Activated CD4-positive, alpha-beta T cell treated with anti-CD3 and anti-CD28 coated beads for 36 hours (primary cell): ENCODE measurements at regions not wholly inside any gene's neighbourhood (a gene's known extent, or its start where the extent isn't known, plus 50 kb on each side); places are given as distances from the start of the nearest gene placed in this dataset.

Experiments
- ATAC-seq: fragments of 200-7000 bp; cut with Tn5 transposase; one replicate; pipeline ENCODE4 v1.10.0; 2021; ENCODE audit warnings: mild to moderate bottlenecking, moderate library complexity
- CTCF ChIA-PET: fragments of 350-600 bp; sonication (Branson Sonifier 250); formaldehyde crosslinking; loops from one replicate; lab custom pipeline; 2021; ENCODE audit warnings: antibody characterized with exemption; lab: Charles Lee
- POLR2A ChIA-PET: fragments of 350-600 bp; sonication (Branson Sonifier 250); formaldehyde crosslinking; loops from one replicate; lab custom pipeline; 2021; ENCODE audit warnings: antibody characterized with exemption, inconsistent platforms; lab: Charles Lee
- DNase-seq: peaks from one replicate; pipeline ENCODE4 v3.0.0-alpha.2; 2020
- H3K27ac Mint-ChIP-seq: one replicate; pipeline ENCODE4 v1.8.0; 2021; ENCODE audit warnings: mixed read lengths
- H3K27me3 Mint-ChIP-seq: one replicate; pipeline ENCODE4 v1.8.0; 2021; ENCODE audit warnings: mixed read lengths
- H3K36me3 Mint-ChIP-seq: one replicate; pipeline ENCODE4 v1.8.0; 2021; ENCODE audit warnings: low read depth, mixed read lengths
- H3K4me1 Mint-ChIP-seq: one replicate; pipeline ENCODE4 v1.8.0; 2021; ENCODE audit warnings: mixed read lengths
- H3K4me3 Mint-ChIP-seq: one replicate; pipeline ENCODE4 v1.8.0; 2021; ENCODE audit warnings: mild to moderate bottlenecking, moderate library complexity, mixed read lengths
- H3K9me3 Mint-ChIP-seq: one replicate; pipeline ENCODE4 v1.8.0; 2021; ENCODE audit warnings: low read depth, mixed read lengths
- intact Hi-C, 2 experiments: fragments of 100-400 bp; cut with DNase I in 1 of 2; cut with micrococcal nuclease in 1 of 2; formaldehyde crosslinking; loops; one replicate each; pipeline versions ENCODE4 v1.14.2 to v1.15.1; 2022 to 2024; cut with DNase I, micrococcal nuclease

- intact Hi-C loops = no loop called here
- no peaks in the 10 kb centered on the region for H3K4me1 Mint-ChIP-seq
- H3K9me3 Mint-ChIP-seq = no peaks in the 10 kb centered on the region
- ATAC-seq (no peak), DNase-seq (no peak)
- CTCF ChIA-PET = interaction anchor here (1.1 kb wide), 1 partner anchor 19 kb away, joined by 3 read pairs; no protein-coding TSS in a partner anchor
- POLR2A ChIA-PET = no interaction called here
- no peak overlapping the region for H3K4me3 Mint-ChIP-seq
- H3K27me3 Mint-ChIP-seq = peaks cover 30% of the 10 kb centered on the region
- H3K27ac Mint-ChIP-seq = no peak overlapping the region
- no peaks in the 10 kb centered on the region for H3K36me3 Mint-ChIP-seq
Observed at GRCh38 chr4:14824189-14824588, 178.1 kb upstream of the CPEB2 start.

GRCh38 chr4:14827111-14827510 lies 175.2 kb upstream of the CPEB2 start:
- no peak for DNase-seq
- Mint-ChIP-seq H3K36me3 (no peaks in the 10 kb centered on the region), H3K27me3 (peaks cover 21% of the 10 kb centered on the region), H3K4me1 (peaks cover 3% of the 10 kb centered on the region), H3K9me3 (no peaks in the 10 kb centered on the region), H3K27ac (no peak overlapping the region), H3K4me3 (no peak overlapping the region)
- ChIA-PET CTCF (no interaction called here), POLR2A (no interaction called here)
- intact Hi-C loops = no loop called here
- no peak for ATAC-seq

GRCh38 chr4:14829795-14830194 lies 172.5 kb upstream of the CPEB2 start:
- intact Hi-C loops = no loop called here
- Mint-ChIP-seq H3K27me3 (peaks cover 6% of the 10 kb centered on the region), H3K36me3 (no peaks in the 10 kb centered on the region), H3K4me1 (peaks cover 3% of the 10 kb centered on the region), H3K9me3 (no peaks in the 10 kb centered on the region), H3K27ac (no peak overlapping the region), H3K4me3 (no peak overlapping the region)
- DNase-seq = no peak
- CTCF ChIA-PET = no interaction called here
- no peak for ATAC-seq
- POLR2A ChIA-PET = no interaction called here

- no peak for ATAC-seq
- peaks cover 3% of the 10 kb centered on the region for H3K27me3 Mint-ChIP-seq
- DNase-seq = no peak
- peaks cover 3% of the 10 kb centered on the region for H3K4me1 Mint-ChIP-seq
- intact Hi-C loops = no loop called here
- no peak overlapping the region for H3K4me3 Mint-ChIP-seq
- POLR2A ChIA-PET = no interaction called here
- H3K36me3 Mint-ChIP-seq = no peaks in the 10 kb centered on the region
- H3K9me3 Mint-ChIP-seq = no peaks in the 10 kb centered on the region
- no peak overlapping the region for H3K27ac Mint-ChIP-seq
- CTCF ChIA-PET = no interaction called here
Observed at GRCh38 chr4:14831416-14831815, 170.9 kb upstream of the CPEB2 start.

- intact Hi-C loops = no loop called here
- Mint-ChIP-seq H3K9me3 (no peaks in the 10 kb centered on the region), H3K4me3 (no peak overlapping the region), H3K27me3 (peaks cover under 1% of the 10 kb centered on the region), H3K27ac (no peak overlapping the region), H3K4me1 (peaks cover 3% of the 10 kb centered on the region), H3K36me3 (no peaks in the 10 kb centered on the region)
- CTCF ChIA-PET = no interaction called here
- DNase-seq (no peak), ATAC-seq (no peak)
- POLR2A ChIA-PET = no interaction called here
Observed at GRCh38 chr4:14833053-14833452, 169.2 kb upstream of the CPEB2 start.

- intact Hi-C loops = no loop called here
- ChIA-PET POLR2A (no interaction called here), CTCF (interaction anchor here (0.8 kb wide), 1 partner anchor 14 kb away, joined by 3 read pairs; no protein-coding TSS in a partner anchor)
- peaks cover 3% of the 10 kb centered on the region for H3K4me1 Mint-ChIP-seq
- H3K4me3 Mint-ChIP-seq = no peak overlapping the region
- no peak for DNase-seq
- H3K9me3 Mint-ChIP-seq = no peaks in the 10 kb centered on the region
- no peaks in the 10 kb centered on the region for H3K27me3 Mint-ChIP-seq
- no peak for ATAC-seq
- H3K36me3 Mint-ChIP-seq = no peaks in the 10 kb centered on the region
- H3K27ac Mint-ChIP-seq = no peak overlapping the region
Observed at GRCh38 chr4:14834382-14834781, 167.9 kb upstream of the CPEB2 start.

GRCh38 chr4:14835288-14835687 lies 167.0 kb upstream of the CPEB2 start:
- Mint-ChIP-seq H3K4me1 (peaks cover 3% of the 10 kb centered on the region), H3K9me3 (no peaks in the 10 kb centered on the region), H3K27ac (no peak overlapping the region), H3K27me3 (no peaks in the 10 kb centered on the region), H3K36me3 (no peaks in the 10 kb centered on the region), H3K4me3 (no peak overlapping the region)
- ATAC-seq (no peak), DNase-seq (no peak)
- CTCF ChIA-PET = no interaction called here
- intact Hi-C loops = no loop called here
- POLR2A ChIA-PET = no interaction called here

GRCh38 chr4:14835708-14836425 lies 166.4 kb upstream of the CPEB2 start:
- ChIA-PET CTCF (interaction anchor here (0.7 kb wide), 2 partner anchors 540 to 1491 kb away, joined by 3 to 4 read pairs; no protein-coding TSS in a partner anchor), POLR2A (no interaction called here)
- peaks cover 3% of the 10 kb centered on the region for H3K4me1 Mint-ChIP-seq
- DNase-seq (no peak), ATAC-seq (no peak)
- H3K27ac Mint-ChIP-seq = no peak overlapping the region
- no peaks in the 10 kb centered on the region for H3K36me3 Mint-ChIP-seq
- H3K9me3 Mint-ChIP-seq = no peaks in the 10 kb centered on the region
- intact Hi-C loops = no loop called here
- no peaks in the 10 kb centered on the region for H3K27me3 Mint-ChIP-seq
- H3K4me3 Mint-ChIP-seq = no peak overlapping the region

- intact Hi-C loops = no loop called here
- peaks cover 5% of the 10 kb centered on the region for H3K4me1 Mint-ChIP-seq
- ChIA-PET CTCF (interaction anchor here (0.6 kb wide), 1 partner anchor 358 kb away, joined by 3 read pairs; no protein-coding TSS in a partner anchor), POLR2A (no interaction called here)
- H3K27me3 Mint-ChIP-seq = no peaks in the 10 kb centered on the region
- no peak for DNase-seq
- no peak overlapping the region for H3K4me3 Mint-ChIP-seq
- H3K9me3 Mint-ChIP-seq = peaks cover 4% of the 10 kb centered on the region
- ATAC-seq = no peak
- H3K36me3 Mint-ChIP-seq = no peaks in the 10 kb centered on the region
- no peak overlapping the region for H3K27ac Mint-ChIP-seq
Observed at GRCh38 chr4:14837860-14838259, 164.4 kb upstream of the CPEB2 start.

GRCh38 chr4:14841801-14842768 lies 160.2 kb upstream of the CPEB2 start:
- Mint-ChIP-seq H3K4me1 (peaks cover 15% of the 10 kb centered on the region), H3K9me3 (peaks cover 4% of the 10 kb centered on the region), H3K27ac (no peak overlapping the region), H3K4me3 (no peak overlapping the region), H3K27me3 (no peaks in the 10 kb centered on the region), H3K36me3 (no peaks in the 10 kb centered on the region)
- DNase-seq (no peak), ATAC-seq (no peak)
- ChIA-PET CTCF (interaction anchor here (1.0 kb wide), 1 partner anchor 72 kb away, joined by 3 read pairs; no protein-coding TSS in a partner anchor), POLR2A (no interaction called here)
- intact Hi-C loops = no loop called here

GRCh38 chr4:14842964-14843630 lies 159.2 kb upstream of the CPEB2 start:
- Mint-ChIP-seq H3K9me3 (peaks cover 4% of the 10 kb centered on the region), H3K4me1 (peaks cover 15% of the 10 kb centered on the region), H3K36me3 (no peaks in the 10 kb centered on the region), H3K4me3 (no peak overlapping the region), H3K27me3 (no peaks in the 10 kb centered on the region), H3K27ac (no peak overlapping the region)
- ATAC-seq (peak; percentile 92), DNase-seq (no peak)
- intact Hi-C loops = no loop called here
- CTCF ChIA-PET = interaction anchor here (0.6 to 1.2 kb wide), 4 partner anchors 13 to 75 kb away, joined by 3 to 4 read pairs (median 3); no protein-coding TSS in a partner anchor
- POLR2A ChIA-PET = no interaction called here
